ENCODE measurements at regions not wholly inside any gene's neighbourhood (a gene's known extent, or its start where the extent isn't known, plus 50 kb on each side); places are given as distances from the start of the nearest gene placed in this dataset.

- DNase-seq (ENCODE audit: low read depth): no peak
- H3K4me3 ChIP-seq (ENCODE audit: low read depth, low read length): no peak overlapping the region
Observed at GRCh38 chr10:120253131-120253530, 203.9 kb upstream of the PLPP4 start.

GRCh38 chr10:120260456-120260855, 196.6 kb upstream of the PLPP4 start:
- DNase-seq (ENCODE audit: low read depth): no peak
- no peak overlapping the region for H3K4me3 ChIP-seq (ENCODE audit: low read depth, low read length)

- DNase-seq (ENCODE audit: low read depth): no peak
- H3K4me3 ChIP-seq (ENCODE audit: low read depth, low read length): no peak overlapping the region
Observed at GRCh38 chr10:120262857-120263547, 194.0 kb upstream of the PLPP4 start.

GRCh38 chr10:120266022-120266421, 191.0 kb upstream of the PLPP4 start:
- DNase-seq (ENCODE audit: low read depth): no peak
- no peak overlapping the region for H3K4me3 ChIP-seq (ENCODE audit: low read depth, low read length)

- no peak for DNase-seq (ENCODE audit: low read depth)
- H3K4me3 ChIP-seq (ENCODE audit: low read depth, low read length): no peak overlapping the region
Observed at GRCh38 chr10:120270906-120271305, 186.1 kb upstream of the PLPP4 start.

- no peak for DNase-seq (ENCODE audit: low read depth)
- no peak overlapping the region for H3K4me3 ChIP-seq (ENCODE audit: low read depth, low read length)
Observed at GRCh38 chr10:120271696-120272095, 185.3 kb upstream of the PLPP4 start.

GRCh38 chr10:120272350-120272749, 184.7 kb upstream of the PLPP4 start:
- H3K4me3 ChIP-seq (ENCODE audit: low read depth, low read length): no peak overlapping the region
- DNase-seq (ENCODE audit: low read depth): no peak

GRCh38 chr10:120278069-120278468, 179.0 kb upstream of the PLPP4 start:
- H3K4me3 ChIP-seq (ENCODE audit: low read depth, low read length): no peak overlapping the region
- DNase-seq (ENCODE audit: low read depth): no peak

- DNase-seq (ENCODE audit: low read depth): no peak
- no peak overlapping the region for H3K4me3 ChIP-seq (ENCODE audit: low read depth, low read length)
Observed at GRCh38 chr10:120279196-120279595, 177.8 kb upstream of the PLPP4 start.

- no peak for DNase-seq (ENCODE audit: low read depth)
Observed at GRCh38 chr10:120282421-120282820, 174.6 kb upstream of the PLPP4 start.

GRCh38 chr10:120282846-120283492, 174.1 kb upstream of the PLPP4 start:
- no peak overlapping the region for H3K4me3 ChIP-seq (ENCODE audit: low read depth, low read length)
- no peak for DNase-seq (ENCODE audit: low read depth)

More at GRCh38 chr10:120282421-120282820, 174.6 kb upstream of the PLPP4 start:
- no peak overlapping the region for H3K4me3 ChIP-seq (ENCODE audit: low read depth, low read length)

GRCh38 chr10:120285408-120285807, 171.6 kb upstream of the PLPP4 start:
- DNase-seq (ENCODE audit: low read depth): no peak

GRCh38 chr10:120286280-120286679, 170.7 kb upstream of the PLPP4 start:
- DNase-seq (ENCODE audit: low read depth): no peak

More at GRCh38 chr10:120285408-120285807, 171.6 kb upstream of the PLPP4 start:
- no peak overlapping the region for H3K4me3 ChIP-seq (ENCODE audit: low read depth, low read length)

GRCh38 chr10:120300513-120300912, 156.5 kb upstream of the PLPP4 start:
- no peak for DNase-seq (ENCODE audit: low read depth)
- H3K4me3 ChIP-seq (ENCODE audit: low read depth, low read length): no peak overlapping the region

More at GRCh38 chr10:120286280-120286679, 170.7 kb upstream of the PLPP4 start:
- H3K4me3 ChIP-seq (ENCODE audit: low read depth, low read length): no peak overlapping the region

GRCh38 chr10:120308589-120308988, 148.4 kb upstream of the PLPP4 start:
- DNase-seq (ENCODE audit: low read depth): no peak
- H3K4me3 ChIP-seq (ENCODE audit: low read depth, low read length): no peak overlapping the region

- no peak overlapping the region for H3K4me3 ChIP-seq (ENCODE audit: low read depth, low read length)
- DNase-seq (ENCODE audit: low read depth): no peak
Observed at GRCh38 chr10:120313715-120314114, 143.3 kb upstream of the PLPP4 start.

- DNase-seq (ENCODE audit: low read depth): no peak
- no peak overlapping the region for H3K4me3 ChIP-seq (ENCODE audit: low read depth, low read length)
Observed at GRCh38 chr10:120314442-120314841, 142.6 kb upstream of the PLPP4 start.

- no peak overlapping the region for H3K4me3 ChIP-seq (ENCODE audit: low read depth, low read length)
- no peak for DNase-seq (ENCODE audit: low read depth)
Observed at GRCh38 chr10:120318862-120319261, 138.2 kb upstream of the PLPP4 start.

GRCh38 chr10:120327675-120328074, 129.4 kb upstream of the PLPP4 start:
- no peak for DNase-seq (ENCODE audit: low read depth)
- no peak overlapping the region for H3K4me3 ChIP-seq (ENCODE audit: low read depth, low read length)

- DNase-seq (ENCODE audit: low read depth): no peak
- no peak overlapping the region for H3K4me3 ChIP-seq (ENCODE audit: low read depth, low read length)
Observed at GRCh38 chr10:120328647-120329046, 128.4 kb upstream of the PLPP4 start.

GRCh38 chr10:120335553-120335952, 121.5 kb upstream of the PLPP4 start:
- H3K4me3 ChIP-seq (ENCODE audit: low read depth, low read length): no peak overlapping the region
- no peak for DNase-seq (ENCODE audit: low read depth)
